ENCODE measurements at regions not wholly inside any gene's neighbourhood (a gene's known extent, or its start where the extent isn't known, plus 50 kb on each side); places are given as distances from the start of the nearest gene placed in this dataset.

GRCh38 chr20:22303523-22303922, 280.8 kb downstream of the FOXA2 start:
- H3K4me3 ChIP-seq (ENCODE audit: insufficient read depth, low read depth, low read length): no peak overlapping the region
- H3K27ac ChIP-seq (ENCODE audit: insufficient read depth, low read depth, low read length, poor library complexity, severe bottlenecking): no peak overlapping the region
- no peaks in the 10 kb centered on the region for H3K36me3 ChIP-seq (ENCODE audit: control insufficient read depth, insufficient read depth, low read length)
- H3K9me3 ChIP-seq (ENCODE audit: control insufficient read depth, low read length): no peaks in the 10 kb centered on the region
- peaks cover 5% of the 10 kb centered on the region for H3K4me1 ChIP-seq (ENCODE audit: control insufficient read depth, insufficient read depth, low read length)
- H3K27me3 ChIP-seq (ENCODE audit: control insufficient read depth, insufficient read depth, low read length, poor library complexity, severe bottlenecking): no peaks in the 10 kb centered on the region
- WGBS, 2 experiments: 68 to 70% methylated on average over 3 of the region's 3 CpGs

GRCh38 chr20:22302039-22302438, 282.3 kb downstream of the FOXA2 start:
- WGBS, 2 experiments: 88 to 94% methylated on average over 2 of the region's 2 CpGs
- H3K27me3 ChIP-seq (ENCODE audit: control insufficient read depth, insufficient read depth, low read length, poor library complexity, severe bottlenecking): no peaks in the 10 kb centered on the region

GRCh38 chr20:22293886-22294285, 290.5 kb downstream of the FOXA2 start:
- no peaks in the 10 kb centered on the region for H3K36me3 ChIP-seq (ENCODE audit: control insufficient read depth, insufficient read depth, low read length)
- no peaks in the 10 kb centered on the region for H3K27me3 ChIP-seq (ENCODE audit: control insufficient read depth, insufficient read depth, low read length, poor library complexity, severe bottlenecking)
- no peak overlapping the region for H3K27ac ChIP-seq (ENCODE audit: insufficient read depth, low read depth, low read length, poor library complexity, severe bottlenecking)
- whole genome bisulfite sequencing, 2 experiments: 88 to 89% methylated on average over 4 of the region's 4 CpGs
- H3K9me3 ChIP-seq (ENCODE audit: control insufficient read depth, low read length): no peaks in the 10 kb centered on the region
- no peak overlapping the region for H3K4me3 ChIP-seq (ENCODE audit: insufficient read depth, low read depth, low read length)
- H3K4me1 ChIP-seq (ENCODE audit: control insufficient read depth, insufficient read depth, low read length): no peaks in the 10 kb centered on the region

More at GRCh38 chr20:22302039-22302438, 282.3 kb downstream of the FOXA2 start:
- no peaks in the 10 kb centered on the region for H3K9me3 ChIP-seq (ENCODE audit: control insufficient read depth, low read length)
- H3K4me1 ChIP-seq (ENCODE audit: control insufficient read depth, insufficient read depth, low read length): peaks cover under 1% of the 10 kb centered on the region
- no peak overlapping the region for H3K4me3 ChIP-seq (ENCODE audit: insufficient read depth, low read depth, low read length)
- no peaks in the 10 kb centered on the region for H3K36me3 ChIP-seq (ENCODE audit: control insufficient read depth, insufficient read depth, low read length)
- H3K27ac ChIP-seq (ENCODE audit: insufficient read depth, low read depth, low read length, poor library complexity, severe bottlenecking): no peak overlapping the region

- no peaks in the 10 kb centered on the region for H3K27me3 ChIP-seq (ENCODE audit: control insufficient read depth, insufficient read depth, low read length, poor library complexity, severe bottlenecking)
- no peak overlapping the region for H3K4me3 ChIP-seq (ENCODE audit: insufficient read depth, low read depth, low read length)
- no peaks in the 10 kb centered on the region for H3K4me1 ChIP-seq (ENCODE audit: control insufficient read depth, insufficient read depth, low read length)
- 92 to 94% methylated on average over 3 of the region's 5 CpGs for WGBS, 2 experiments
- H3K27ac ChIP-seq (ENCODE audit: insufficient read depth, low read depth, low read length, poor library complexity, severe bottlenecking): no peak overlapping the region
- H3K9me3 ChIP-seq (ENCODE audit: control insufficient read depth, low read length): no peaks in the 10 kb centered on the region
- no peaks in the 10 kb centered on the region for H3K36me3 ChIP-seq (ENCODE audit: control insufficient read depth, insufficient read depth, low read length)
Observed at GRCh38 chr20:22289442-22289841, 294.9 kb downstream of the FOXA2 start.

GRCh38 chr20:22288957-22289356, 295.4 kb downstream of the FOXA2 start:
- 94 to 96% methylated on average over 7 of the region's 7 CpGs for WGBS, 2 experiments
- Histone ChIP-seq H3K4me1 (ENCODE audit: control insufficient read depth, insufficient read depth, low read length) (no peaks in the 10 kb centered on the region), H3K9me3 (ENCODE audit: control insufficient read depth, low read length) (no peaks in the 10 kb centered on the region), H3K27me3 (ENCODE audit: control insufficient read depth, insufficient read depth, low read length, poor library complexity, severe bottlenecking) (no peaks in the 10 kb centered on the region), H3K36me3 (ENCODE audit: control insufficient read depth, insufficient read depth, low read length) (no peaks in the 10 kb centered on the region), H3K27ac (ENCODE audit: insufficient read depth, low read depth, low read length, poor library complexity, severe bottlenecking) (no peak overlapping the region), H3K4me3 (ENCODE audit: insufficient read depth, low read depth, low read length) (no peak overlapping the region)

GRCh38 chr20:22288156-22288555, 296.2 kb downstream of the FOXA2 start:
- no peak overlapping the region for H3K4me3 ChIP-seq (ENCODE audit: insufficient read depth, low read depth, low read length)
- WGBS, 2 experiments: 92 to 93% methylated on average over 5 of the region's 5 CpGs
- H3K9me3 ChIP-seq (ENCODE audit: control insufficient read depth, low read length): no peaks in the 10 kb centered on the region
- no peaks in the 10 kb centered on the region for H3K36me3 ChIP-seq (ENCODE audit: control insufficient read depth, insufficient read depth, low read length)
- H3K4me1 ChIP-seq (ENCODE audit: control insufficient read depth, insufficient read depth, low read length): no peaks in the 10 kb centered on the region
- H3K27me3 ChIP-seq (ENCODE audit: control insufficient read depth, insufficient read depth, low read length, poor library complexity, severe bottlenecking): no peaks in the 10 kb centered on the region
- H3K27ac ChIP-seq (ENCODE audit: insufficient read depth, low read depth, low read length, poor library complexity, severe bottlenecking): no peak overlapping the region

GRCh38 chr20:22285555-22285954, 298.8 kb downstream of the FOXA2 start:
- 65 to 72% methylated on average over 1 of the region's 1 CpG for whole genome bisulfite sequencing, 2 experiments
- no peaks in the 10 kb centered on the region for H3K36me3 ChIP-seq (ENCODE audit: control insufficient read depth, insufficient read depth, low read length)
- H3K27me3 ChIP-seq (ENCODE audit: control insufficient read depth, insufficient read depth, low read length, poor library complexity, severe bottlenecking): no peaks in the 10 kb centered on the region
- H3K4me3 ChIP-seq (ENCODE audit: insufficient read depth, low read depth, low read length): no peak overlapping the region
- H3K27ac ChIP-seq (ENCODE audit: insufficient read depth, low read depth, low read length, poor library complexity, severe bottlenecking): no peak overlapping the region
- H3K9me3 ChIP-seq (ENCODE audit: control insufficient read depth, low read length): no peaks in the 10 kb centered on the region
- no peaks in the 10 kb centered on the region for H3K4me1 ChIP-seq (ENCODE audit: control insufficient read depth, insufficient read depth, low read length)

- no peaks in the 10 kb centered on the region for H3K4me1 ChIP-seq (ENCODE audit: control insufficient read depth, insufficient read depth, low read length)
- no peaks in the 10 kb centered on the region for H3K27me3 ChIP-seq (ENCODE audit: control insufficient read depth, insufficient read depth, low read length, poor library complexity, severe bottlenecking)
- no peak overlapping the region for H3K27ac ChIP-seq (ENCODE audit: insufficient read depth, low read depth, low read length, poor library complexity, severe bottlenecking)
- H3K4me3 ChIP-seq (ENCODE audit: insufficient read depth, low read depth, low read length): no peak overlapping the region
- 90 to 91% methylated on average over 3 of the region's 3 CpGs for WGBS, 2 experiments
- no peaks in the 10 kb centered on the region for H3K9me3 ChIP-seq (ENCODE audit: control insufficient read depth, low read length)
- H3K36me3 ChIP-seq (ENCODE audit: control insufficient read depth, insufficient read depth, low read length): no peaks in the 10 kb centered on the region
Observed at GRCh38 chr20:22282696-22283095, 301.7 kb downstream of the FOXA2 start.

GRCh38 chr20:22274330-22274729, 310.0 kb downstream of the FOXA2 start:
- H3K4me1 ChIP-seq (ENCODE audit: control insufficient read depth, insufficient read depth, low read length): no peaks in the 10 kb centered on the region
- H3K27me3 ChIP-seq (ENCODE audit: control insufficient read depth, insufficient read depth, low read length, poor library complexity, severe bottlenecking): no peaks in the 10 kb centered on the region
- H3K9me3 ChIP-seq (ENCODE audit: control insufficient read depth, low read length): no peaks in the 10 kb centered on the region
- 78 to 84% methylated on average over 4 of the region's 4 CpGs for WGBS, 2 experiments
- H3K27ac ChIP-seq (ENCODE audit: insufficient read depth, low read depth, low read length, poor library complexity, severe bottlenecking): no peak overlapping the region
- H3K36me3 ChIP-seq (ENCODE audit: control insufficient read depth, insufficient read depth, low read length): no peaks in the 10 kb centered on the region
- H3K4me3 ChIP-seq (ENCODE audit: insufficient read depth, low read depth, low read length): no peak overlapping the region

GRCh38 chr20:22268675-22269074, 315.7 kb downstream of the FOXA2 start:
- WGBS, 2 experiments: 95 to 97% methylated on average over 2 of the region's 2 CpGs
- H3K4me1 ChIP-seq (ENCODE audit: control insufficient read depth, insufficient read depth, low read length): no peaks in the 10 kb centered on the region
- no peaks in the 10 kb centered on the region for H3K9me3 ChIP-seq (ENCODE audit: control insufficient read depth, low read length)
- H3K4me3 ChIP-seq (ENCODE audit: insufficient read depth, low read depth, low read length): no peak overlapping the region
- H3K36me3 ChIP-seq (ENCODE audit: control insufficient read depth, insufficient read depth, low read length): no peaks in the 10 kb centered on the region
- H3K27me3 ChIP-seq (ENCODE audit: control insufficient read depth, insufficient read depth, low read length, poor library complexity, severe bottlenecking): no peaks in the 10 kb centered on the region
- H3K27ac ChIP-seq (ENCODE audit: insufficient read depth, low read depth, low read length, poor library complexity, severe bottlenecking): no peak overlapping the region

GRCh38 chr20:22264917-22265316, 319.5 kb downstream of the FOXA2 start:
- WGBS, 2 experiments: 87 to 94% methylated on average over 4 of the region's 4 CpGs
- H3K4me1 ChIP-seq (ENCODE audit: control insufficient read depth, insufficient read depth, low read length): no peaks in the 10 kb centered on the region
- no peak overlapping the region for H3K27ac ChIP-seq (ENCODE audit: insufficient read depth, low read depth, low read length, poor library complexity, severe bottlenecking)
- H3K4me3 ChIP-seq (ENCODE audit: insufficient read depth, low read depth, low read length): no peak overlapping the region
- no peaks in the 10 kb centered on the region for H3K9me3 ChIP-seq (ENCODE audit: control insufficient read depth, low read length)
- H3K27me3 ChIP-seq (ENCODE audit: control insufficient read depth, insufficient read depth, low read length, poor library complexity, severe bottlenecking): no peaks in the 10 kb centered on the region
- no peaks in the 10 kb centered on the region for H3K36me3 ChIP-seq (ENCODE audit: control insufficient read depth, insufficient read depth, low read length)

Measured in ectodermal cell (in vitro differentiated cells).